ENCODE measurements at regions not wholly inside any gene's neighbourhood (a gene's known extent, or its start where the extent isn't known, plus 50 kb on each side); places are given as distances from the start of the nearest gene placed in this dataset.

DNA sequence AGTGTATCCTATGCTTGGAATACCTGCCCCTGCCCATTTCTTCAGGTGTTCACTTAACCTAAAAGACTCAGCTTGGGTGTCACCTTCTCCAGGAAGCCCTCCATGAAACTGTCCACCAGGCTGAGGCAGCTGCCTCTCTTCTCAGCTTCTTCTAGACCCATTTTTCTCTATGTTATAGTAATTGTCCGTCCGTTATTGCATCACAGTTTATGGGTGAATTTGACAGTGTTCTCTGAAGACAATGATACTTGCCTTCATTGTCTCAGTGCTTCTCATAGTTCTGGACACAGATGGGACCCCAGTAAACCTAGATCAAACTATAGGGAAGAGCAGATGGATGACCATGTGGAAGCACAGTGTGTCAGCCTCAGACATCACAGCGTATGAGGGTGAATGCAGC is 238.0 kb upstream of the MOCS1 start:
- TF ChIP-seq GATA3 (IDR thresholded peaks at IDR 0.05; ENCODE audit: low read depth, low read length) (no peak), GATA2 (IDR thresholded peaks at IDR 0.05; ENCODE audit: low read depth, low read length) (no peak)

All from SH-SY5Y (cell line).